BJ (cell line): ENCODE measurements at regions not wholly inside any gene's neighbourhood (a gene's known extent, or its start where the extent isn't known, plus 50 kb on each side); places are given as distances from the start of the nearest gene placed in this dataset.
A peak's percentile ranks its signal among the peaks of the same experiment; 100 is the strongest.

Experiments
- CTCF ChIA-PET: fragments of 350-600 bp; formaldehyde crosslinking; extraction: SDS; loops from one replicate; lab custom pipeline; 2021; ENCODE audit warnings: antibody characterized with exemption, inconsistent platforms; lab: Yijun Ruan, JAX
- POLR2A ChIA-PET: fragments of 300-600 bp; sonication (Branson Sonifier 250); formaldehyde crosslinking; extraction: SDS; loops from one replicate; lab custom pipeline; 2021; ENCODE audit warnings: antibody characterized with exemption; lab: Charles Lee
- DNase-seq: peaks from one replicate; pipeline ENCODE4 v3.0.0-alpha.2; 2011; ENCODE audit warnings: low read depth
- H3K27me3 ChIP-seq: 2 replicates; pipeline ENCODE4 v1.6.0; 2011; ENCODE audit warnings: low read length; ENCODE audit not compliant: control insufficient read depth, insufficient read depth
- H3K36me3 ChIP-seq: 2 replicates; pipeline ENCODE4 v1.5.1; 2011; ENCODE audit warnings: low read length; ENCODE audit not compliant: control insufficient read depth, insufficient read depth
- H3K4me3 ChIP-seq: 2 replicates; pipeline ENCODE4 v1.5.1; 2011; ENCODE audit warnings: low read depth, mild to moderate bottlenecking, control low read depth, low read length
- TF ChIP-seq, protein P1 (sequence below): IDR thresholded peaks from 2 replicates; pipeline ENCODE4 v1.5.1; 2011; ENCODE audit warnings: low read depth, mild to moderate bottlenecking, control low read depth, inconsistent platforms, low read length, moderate library complexity; ENCODE audit not compliant: insufficient read depth

DNA sequence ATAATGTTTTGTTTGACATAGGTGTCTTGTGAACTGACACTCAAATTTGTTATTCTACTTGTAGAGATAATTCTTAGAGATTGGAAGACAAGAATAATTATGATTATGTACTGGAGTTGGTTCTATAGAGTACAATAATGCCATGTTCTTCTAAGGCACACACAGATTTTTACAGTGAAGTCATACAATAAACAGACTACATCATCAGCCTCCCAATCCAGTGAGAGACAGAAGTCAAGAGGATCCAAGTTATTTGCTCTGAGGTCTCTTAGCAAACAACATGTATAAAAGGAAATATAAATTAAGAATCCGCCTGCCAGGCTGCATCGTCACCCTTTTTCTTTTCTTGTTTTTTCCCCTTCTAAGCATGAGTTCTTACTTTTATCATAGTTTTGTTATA is 613.5 kb upstream of the SETBP1 start:
- POLR2A ChIA-PET: no interaction called here
- DNase-seq: no peak
- no peak overlapping the region for H3K4me3 ChIP-seq
- TF ChIP-seq, protein P1, sequence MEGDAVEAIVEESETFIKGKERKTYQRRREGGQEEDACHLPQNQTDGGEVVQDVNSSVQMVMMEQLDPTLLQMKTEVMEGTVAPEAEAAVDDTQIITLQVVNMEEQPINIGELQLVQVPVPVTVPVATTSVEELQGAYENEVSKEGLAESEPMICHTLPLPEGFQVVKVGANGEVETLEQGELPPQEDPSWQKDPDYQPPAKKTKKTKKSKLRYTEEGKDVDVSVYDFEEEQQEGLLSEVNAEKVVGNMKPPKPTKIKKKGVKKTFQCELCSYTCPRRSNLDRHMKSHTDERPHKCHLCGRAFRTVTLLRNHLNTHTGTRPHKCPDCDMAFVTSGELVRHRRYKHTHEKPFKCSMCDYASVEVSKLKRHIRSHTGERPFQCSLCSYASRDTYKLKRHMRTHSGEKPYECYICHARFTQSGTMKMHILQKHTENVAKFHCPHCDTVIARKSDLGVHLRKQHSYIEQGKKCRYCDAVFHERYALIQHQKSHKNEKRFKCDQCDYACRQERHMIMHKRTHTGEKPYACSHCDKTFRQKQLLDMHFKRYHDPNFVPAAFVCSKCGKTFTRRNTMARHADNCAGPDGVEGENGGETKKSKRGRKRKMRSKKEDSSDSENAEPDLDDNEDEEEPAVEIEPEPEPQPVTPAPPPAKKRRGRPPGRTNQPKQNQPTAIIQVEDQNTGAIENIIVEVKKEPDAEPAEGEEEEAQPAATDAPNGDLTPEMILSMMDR: no peak
- CTCF ChIA-PET: no interaction called here
- H3K27me3 ChIP-seq: no peaks in the 10 kb centered on the region
- H3K36me3 ChIP-seq: no peaks in the 10 kb centered on the region

DNA sequence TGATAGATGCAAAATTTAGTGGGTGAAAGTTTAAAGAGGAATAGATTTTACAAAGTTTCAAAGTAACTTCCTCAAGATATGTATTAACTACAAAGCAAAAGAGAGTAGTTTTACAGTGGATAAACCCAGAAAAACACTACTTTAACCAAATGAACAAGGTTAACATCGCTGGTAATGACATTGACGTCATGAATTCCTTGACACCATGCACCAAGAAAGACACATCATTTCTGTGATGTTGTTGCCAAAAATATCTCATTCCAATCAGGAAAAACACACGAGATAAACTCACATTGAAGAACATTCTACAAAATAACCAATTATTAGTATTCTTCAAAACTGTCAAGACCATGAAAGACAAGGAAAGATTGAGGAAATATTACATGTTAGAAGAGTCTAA is 605.6 kb upstream of the SETBP1 start:
- TF ChIP-seq, protein P1: no peak
- no peak overlapping the region for H3K4me3 ChIP-seq
- DNase-seq: no peak
- no peaks in the 10 kb centered on the region for H3K36me3 ChIP-seq
- H3K27me3 ChIP-seq: no peaks in the 10 kb centered on the region
- ChIA-PET CTCF (no interaction called here), POLR2A (no interaction called here)

DNA sequence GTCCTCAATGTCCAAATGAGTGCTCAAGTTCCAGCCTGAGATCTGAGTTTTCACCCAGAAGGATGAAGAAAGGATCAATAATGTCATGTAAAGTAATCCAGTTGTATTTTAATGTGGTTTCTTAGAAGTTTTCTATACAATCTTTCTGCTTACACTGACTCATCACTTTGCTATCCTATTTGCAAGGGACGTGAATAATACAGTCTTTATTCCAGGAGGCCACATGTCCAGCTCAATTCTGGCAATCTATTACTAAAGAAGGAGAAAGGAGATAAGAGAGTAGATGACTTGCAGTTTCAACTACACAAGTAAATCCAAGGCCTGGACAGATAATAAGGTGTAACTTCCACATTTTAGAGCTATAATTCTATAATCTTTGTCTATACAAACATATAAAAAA is 601.1 kb upstream of the SETBP1 start:
- H3K27me3 ChIP-seq: no peaks in the 10 kb centered on the region
- DNase-seq: peak; percentile 14
- no peaks in the 10 kb centered on the region for H3K36me3 ChIP-seq
- H3K4me3 ChIP-seq: no peak overlapping the region
- ChIA-PET POLR2A (no interaction called here), CTCF (interaction anchor here (0.8 to 1.1 kb wide), 2 partner anchors 13 to 816 kb away, joined by 3 read pairs; no protein-coding TSS in a partner anchor)
- TF ChIP-seq, protein P1: no peak

DNA sequence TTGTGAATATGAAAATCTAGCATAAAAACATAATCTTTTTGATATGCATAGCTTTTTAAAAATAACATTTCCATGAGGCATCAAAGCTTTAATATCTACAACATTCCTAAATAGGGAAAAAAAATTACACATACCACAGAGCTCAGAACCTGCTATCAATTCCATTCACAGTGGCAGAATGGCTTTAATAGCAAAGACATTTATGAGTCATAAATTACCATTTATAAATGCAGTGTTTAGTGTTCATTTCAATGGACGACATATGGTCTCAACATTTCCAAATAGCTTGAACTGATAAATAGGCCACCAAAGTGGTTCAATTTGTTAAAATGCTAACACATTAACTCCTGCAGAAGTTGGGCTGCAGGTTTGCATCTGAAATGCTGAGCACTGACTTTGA is 600.6 kb upstream of the SETBP1 start:
- DNase-seq: no peak
- no peaks in the 10 kb centered on the region for H3K36me3 ChIP-seq
- TF ChIP-seq, protein P1: no peak
- CTCF ChIA-PET: interaction anchor here (0.7 to 1.1 kb wide), 3 partner anchors 13 to 816 kb away, joined by 3 read pairs; no protein-coding TSS in a partner anchor
- H3K27me3 ChIP-seq: no peaks in the 10 kb centered on the region
- POLR2A ChIA-PET: no interaction called here
- no peak overlapping the region for H3K4me3 ChIP-seq

DNA sequence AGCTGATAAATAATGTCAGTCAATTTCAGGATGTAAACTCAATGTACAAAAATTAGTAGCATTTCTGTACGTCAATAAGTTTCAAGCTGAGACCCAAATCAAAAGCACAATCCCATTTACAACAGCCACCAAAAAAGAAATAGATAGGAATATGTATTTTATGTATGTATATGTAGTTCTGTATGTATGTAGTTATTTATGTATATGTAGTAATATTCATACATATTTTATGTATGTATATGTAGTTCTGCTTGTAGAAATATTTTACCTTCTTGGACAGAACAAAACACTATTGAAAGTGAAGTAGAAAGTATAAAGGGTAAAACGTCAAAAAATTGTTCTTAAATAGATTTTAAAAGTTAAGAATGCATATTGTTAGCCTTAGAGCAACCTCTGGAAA is 591.0 kb upstream of the SETBP1 start:
- Histone ChIP-seq H3K36me3 (no peaks in the 10 kb centered on the region), H3K4me3 (no peak overlapping the region), H3K27me3 (no peaks in the 10 kb centered on the region)
- no peak for DNase-seq
- ChIA-PET POLR2A (no interaction called here), CTCF (interaction anchor here (1.3 kb wide), 1 partner anchor 8 kb away, joined by 3 read pairs; no protein-coding TSS in a partner anchor)
- TF ChIP-seq, protein P1: no peak
